ENCODE measurements at regions not wholly inside any gene's neighbourhood (a gene's known extent, or its start where the extent isn't known, plus 50 kb on each side); places are given as distances from the start of the nearest gene placed in this dataset.

DNA sequence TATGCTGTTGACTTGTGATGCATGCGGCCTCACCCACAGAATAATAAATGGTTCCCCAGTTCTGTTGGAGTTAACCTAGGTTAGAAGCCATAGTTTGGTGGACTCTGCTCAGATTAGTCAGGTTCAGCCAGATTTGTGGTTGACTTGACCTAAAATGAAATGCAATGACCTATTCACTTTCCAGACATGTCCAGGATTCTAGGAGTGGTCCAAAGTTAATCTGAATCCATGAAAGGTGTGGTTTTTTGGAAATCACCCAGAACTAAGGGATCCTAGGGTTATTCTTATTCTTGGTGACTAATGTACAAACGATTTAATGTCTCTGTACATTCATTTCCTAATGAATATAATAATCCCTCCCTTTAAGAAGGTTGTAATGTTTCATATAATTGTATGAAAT lies 88.9 kb upstream of the RBBP8 start:
- H3K4me1 ChIP-seq (ENCODE audit: control insufficient read depth in 1 of 2, insufficient read depth in 2 of 2, low read length in 2 of 2): peaks cover 14% of the 10 kb centered on the region in 2 experiments
- no TSS peak for BruUV-seq (replicated peaks)
- DNase-seq (ENCODE audit: low read depth, low spot score): no peak
- TF ChIP-seq, protein P1, sequence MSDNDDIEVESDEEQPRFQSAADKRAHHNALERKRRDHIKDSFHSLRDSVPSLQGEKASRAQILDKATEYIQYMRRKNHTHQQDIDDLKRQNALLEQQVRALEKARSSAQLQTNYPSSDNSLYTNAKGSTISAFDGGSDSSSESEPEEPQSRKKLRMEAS (IDR thresholded peaks at IDR 0.05): no peak
- TF ChIP-seq, protein P2, sequence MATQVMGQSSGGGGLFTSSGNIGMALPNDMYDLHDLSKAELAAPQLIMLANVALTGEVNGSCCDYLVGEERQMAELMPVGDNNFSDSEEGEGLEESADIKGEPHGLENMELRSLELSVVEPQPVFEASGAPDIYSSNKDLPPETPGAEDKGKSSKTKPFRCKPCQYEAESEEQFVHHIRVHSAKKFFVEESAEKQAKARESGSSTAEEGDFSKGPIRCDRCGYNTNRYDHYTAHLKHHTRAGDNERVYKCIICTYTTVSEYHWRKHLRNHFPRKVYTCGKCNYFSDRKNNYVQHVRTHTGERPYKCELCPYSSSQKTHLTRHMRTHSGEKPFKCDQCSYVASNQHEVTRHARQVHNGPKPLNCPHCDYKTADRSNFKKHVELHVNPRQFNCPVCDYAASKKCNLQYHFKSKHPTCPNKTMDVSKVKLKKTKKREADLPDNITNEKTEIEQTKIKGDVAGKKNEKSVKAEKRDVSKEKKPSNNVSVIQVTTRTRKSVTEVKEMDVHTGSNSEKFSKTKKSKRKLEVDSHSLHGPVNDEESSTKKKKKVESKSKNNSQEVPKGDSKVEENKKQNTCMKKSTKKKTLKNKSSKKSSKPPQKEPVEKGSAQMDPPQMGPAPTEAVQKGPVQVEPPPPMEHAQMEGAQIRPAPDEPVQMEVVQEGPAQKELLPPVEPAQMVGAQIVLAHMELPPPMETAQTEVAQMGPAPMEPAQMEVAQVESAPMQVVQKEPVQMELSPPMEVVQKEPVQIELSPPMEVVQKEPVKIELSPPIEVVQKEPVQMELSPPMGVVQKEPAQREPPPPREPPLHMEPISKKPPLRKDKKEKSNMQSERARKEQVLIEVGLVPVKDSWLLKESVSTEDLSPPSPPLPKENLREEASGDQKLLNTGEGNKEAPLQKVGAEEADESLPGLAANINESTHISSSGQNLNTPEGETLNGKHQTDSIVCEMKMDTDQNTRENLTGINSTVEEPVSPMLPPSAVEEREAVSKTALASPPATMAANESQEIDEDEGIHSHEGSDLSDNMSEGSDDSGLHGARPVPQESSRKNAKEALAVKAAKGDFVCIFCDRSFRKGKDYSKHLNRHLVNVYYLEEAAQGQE (IDR thresholded peaks at IDR 0.05; ENCODE audit: low read depth): no peak
- TF ChIP-seq EZH2 (IDR thresholded peaks at IDR 0.05) (no peak), YY1 (IDR thresholded peaks at IDR 0.05; ENCODE audit: extremely low read depth, insufficient replicate concordance, low read depth, low read length) (no peak), ZNF274 (IDR thresholded peaks at IDR 0.05; ENCODE audit: low read depth, low read length) (no peak), SRF (IDR thresholded peaks at IDR 0.05; ENCODE audit: low read depth) (no peak), POLR2AphosphoS5 (IDR thresholded peaks at IDR 0.05; ENCODE audit: low read depth, low read length) (no peak), RAD21 (IDR thresholded peaks at IDR 0.05; ENCODE audit: low read depth) (no peak), EZH2phosphoT487 (IDR thresholded peaks at IDR 0.05; ENCODE audit: borderline replicate concordance) (no peak), CEBPB (IDR thresholded peaks at IDR 0.05; ENCODE audit: low read depth) (no peak), SIN3A (IDR thresholded peaks at IDR 0.05; ENCODE audit: low read depth) (no peak)
- TF ChIP-seq, protein P3, sequence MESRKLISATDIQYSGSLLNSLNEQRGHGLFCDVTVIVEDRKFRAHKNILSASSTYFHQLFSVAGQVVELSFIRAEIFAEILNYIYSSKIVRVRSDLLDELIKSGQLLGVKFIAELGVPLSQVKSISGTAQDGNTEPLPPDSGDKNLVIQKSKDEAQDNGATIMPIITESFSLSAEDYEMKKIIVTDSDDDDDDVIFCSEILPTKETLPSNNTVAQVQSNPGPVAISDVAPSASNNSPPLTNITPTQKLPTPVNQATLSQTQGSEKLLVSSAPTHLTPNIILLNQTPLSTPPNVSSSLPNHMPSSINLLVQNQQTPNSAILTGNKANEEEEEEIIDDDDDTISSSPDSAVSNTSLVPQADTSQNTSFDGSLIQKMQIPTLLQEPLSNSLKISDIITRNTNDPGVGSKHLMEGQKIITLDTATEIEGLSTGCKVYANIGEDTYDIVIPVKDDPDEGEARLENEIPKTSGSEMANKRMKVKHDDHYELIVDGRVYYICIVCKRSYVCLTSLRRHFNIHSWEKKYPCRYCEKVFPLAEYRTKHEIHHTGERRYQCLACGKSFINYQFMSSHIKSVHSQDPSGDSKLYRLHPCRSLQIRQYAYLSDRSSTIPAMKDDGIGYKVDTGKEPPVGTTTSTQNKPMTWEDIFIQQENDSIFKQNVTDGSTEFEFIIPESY (IDR thresholded peaks at IDR 0.05; ENCODE audit: extremely low read depth, insufficient replicate concordance, low read length): no peak
- peak; percentile 53 for ATAC-seq
- CTCF ChIA-PET: no interaction called here
- H3K4me2 ChIP-seq (ENCODE audit: low read length): peak overlapping the region; percentile 4
- POLR2A ChIA-PET: no interaction called here
- no peaks in the 10 kb centered on the region for H3K27me3 ChIP-seq (ENCODE audit: insufficient read depth, low read length)
- RAD21 ChIA-PET (ENCODE audit: low non-redundant PET in 1 of 2, low total read pairs in 2 of 2, uncharacterized antibody in 2 of 2, unreplicated experiment in 2 of 2): no interaction called here
- H2AFZ ChIP-seq (ENCODE audit: low read depth, low read length, poor library complexity, severe bottlenecking): no peak overlapping the region
- intact Hi-C loops (cut with micrococcal nuclease): no loop called here
- no peaks in the 10 kb centered on the region for H3K9me3 ChIP-seq (ENCODE audit: control insufficient read depth in 1 of 2, insufficient read depth in 1 of 2, low read depth in 1 of 2, low read length in 2 of 2)
- no peak overlapping the region for H3K9ac ChIP-seq (ENCODE audit: low read length)
- H3K9me2 ChIP-seq (ENCODE audit: insufficient read depth): no peaks in the 10 kb centered on the region
- H3K4me3 ChIP-seq (replicated peaks in 1 of 2; ENCODE audit: low read depth in 1 of 2, low read length in 2 of 2): no peak overlapping the region
- no peaks in the 10 kb centered on the region for H4K20me1 ChIP-seq (ENCODE audit: insufficient read depth)
- H3K27ac ChIP-seq (ENCODE audit: low read depth, low read length): no peak overlapping the region
- H3K36me3 ChIP-seq (ENCODE audit: control insufficient read depth in 1 of 2, insufficient read depth in 2 of 2, low read length in 2 of 2): no peaks in the 10 kb centered on the region
- H3K79me2 ChIP-seq (ENCODE audit: insufficient read depth, low read length): no peaks in the 10 kb centered on the region

Data from HCT116 (cell line).